HG03175 (cell line): ENCODE measurements at regions not wholly inside any gene's neighbourhood (a gene's known extent, or its start where the extent isn't known, plus 50 kb on each side); places are given as distances from the start of the nearest gene placed in this dataset.
A peak's percentile ranks its signal among the peaks of the same experiment; 100 is the strongest.
"Not testable (repeated sequence)": the region's sequence is repeated elsewhere in the genome, so short reads cannot be mapped to it uniquely, and the experiment has no call there.

Experiments used
- ATAC-seq: cut with Tn5 transposase; IDR thresholded peaks from one replicate; pipeline ENCODE4 v1.9.1; 2021; ENCODE audit warnings: mild to moderate bottlenecking, moderate library complexity; ENCODE audit not compliant: unreplicated experiment

- ATAC-seq, result no peak
Measured at GRCh38 chr2:106293271-106293783, 99.2 kb upstream of the UXS1 start.

GRCh38 chr2:106292627-106293026, 98.5 kb upstream of the UXS1 start:
- no peak for ATAC-seq

GRCh38 chr2:106288873-106289272, 94.8 kb upstream of the UXS1 start:
- ATAC-seq, result no peak

- no peak for ATAC-seq
Measured at GRCh38 chr2:106285237-106285829, 91.2 kb upstream of the UXS1 start.

- ATAC-seq, result no peak
Measured at GRCh38 chr2:106284691-106285202, 90.6 kb upstream of the UXS1 start.

GRCh38 chr2:106284255-106284654, 90.2 kb upstream of the UXS1 start:
- ATAC-seq, result no peak

GRCh38 chr2:106283228-106284152, 89.4 kb upstream of the UXS1 start:
- not testable (repeated sequence) for ATAC-seq

- no peak for ATAC-seq
Measured at GRCh38 chr2:106282462-106283170, 88.5 kb upstream of the UXS1 start.

- not testable (repeated sequence) for ATAC-seq
Measured at GRCh38 chr2:106281907-106282430, 87.9 kb upstream of the UXS1 start.

GRCh38 chr2:106280722-106281446, 86.8 kb upstream of the UXS1 start:
- no peak for ATAC-seq

- no peak for ATAC-seq
Measured at GRCh38 chr2:106280224-106280623, 86.1 kb upstream of the UXS1 start.

GRCh38 chr2:106278112-106278876, 84.2 kb upstream of the UXS1 start:
- ATAC-seq, result no peak

GRCh38 chr2:106277426-106277825, 83.3 kb upstream of the UXS1 start:
- no peak for ATAC-seq

- ATAC-seq, result no peak
Measured at GRCh38 chr2:106275971-106276370, 81.9 kb upstream of the UXS1 start.

GRCh38 chr2:106274668-106275067, 80.6 kb upstream of the UXS1 start:
- no peak for ATAC-seq

- ATAC-seq, result no peak
Measured at GRCh38 chr2:106272216-106272807, 78.2 kb upstream of the UXS1 start.

- ATAC-seq, result no peak
Measured at GRCh38 chr2:106270471-106270891, 76.4 kb upstream of the UXS1 start.

GRCh38 chr2:106269591-106270291, 75.6 kb upstream of the UXS1 start:
- peak; percentile 92 for ATAC-seq

GRCh38 chr2:106267997-106268396, 73.9 kb upstream of the UXS1 start:
- ATAC-seq, result no peak
